ENCODE measurements at regions not wholly inside any gene's neighbourhood (a gene's known extent, or its start where the extent isn't known, plus 50 kb on each side); places are given as distances from the start of the nearest gene placed in this dataset.

- H3K4me3 ChIP-seq (ENCODE audit: extremely low read depth, insufficient read depth, low read length, poor library complexity, severe bottlenecking): no peak overlapping the region
- 67 to 98% methylated on average over 1 to 5 of the region's 5 CpGs for WGBS, 2 experiments (ENCODE audit: insufficient coverage in 2 of 2)
- no peak overlapping the region for H3K27ac ChIP-seq (ENCODE audit: low read depth, low read length, severe bottlenecking)
- no peaks in the 10 kb centered on the region for H3K36me3 ChIP-seq (ENCODE audit: control insufficient read depth, insufficient read depth, low read length)
- H3K4me1 ChIP-seq (ENCODE audit: control insufficient read depth, insufficient read depth, low read length, poor library complexity, severe bottlenecking): no peaks in the 10 kb centered on the region
- no peaks in the 10 kb centered on the region for H3K9me3 ChIP-seq (ENCODE audit: control insufficient read depth, low read length)
Observed at GRCh38 chr15:58344213-58345070, 87.3 kb upstream of the LIPC start.

GRCh38 chr15:58346361-58346760, 85.4 kb upstream of the LIPC start:
- 73 to 79% methylated on average over 2 to 3 of the region's 3 CpGs for whole genome bisulfite sequencing, 2 experiments (ENCODE audit: insufficient coverage in 2 of 2)
- H3K4me3 ChIP-seq (ENCODE audit: extremely low read depth, insufficient read depth, low read length, poor library complexity, severe bottlenecking): no peak overlapping the region
- no peak overlapping the region for H3K27ac ChIP-seq (ENCODE audit: low read depth, low read length, severe bottlenecking)
- no peaks in the 10 kb centered on the region for H3K36me3 ChIP-seq (ENCODE audit: control insufficient read depth, insufficient read depth, low read length)
- no peaks in the 10 kb centered on the region for H3K9me3 ChIP-seq (ENCODE audit: control insufficient read depth, low read length)
- no peaks in the 10 kb centered on the region for H3K4me1 ChIP-seq (ENCODE audit: control insufficient read depth, insufficient read depth, low read length, poor library complexity, severe bottlenecking)

- H3K36me3 ChIP-seq (ENCODE audit: control insufficient read depth, insufficient read depth, low read length): no peaks in the 10 kb centered on the region
- H3K27ac ChIP-seq (ENCODE audit: low read depth, low read length, severe bottlenecking): no peak overlapping the region
- no peaks in the 10 kb centered on the region for H3K9me3 ChIP-seq (ENCODE audit: control insufficient read depth, low read length)
- H3K4me3 ChIP-seq (ENCODE audit: extremely low read depth, insufficient read depth, low read length, poor library complexity, severe bottlenecking): no peak overlapping the region
- WGBS, 2 experiments (ENCODE audit: insufficient coverage in 2 of 2): 67 to 71% methylated on average over 1 of the region's 1 CpG
- no peaks in the 10 kb centered on the region for H3K4me1 ChIP-seq (ENCODE audit: control insufficient read depth, insufficient read depth, low read length, poor library complexity, severe bottlenecking)
Observed at GRCh38 chr15:58348095-58348812, 83.5 kb upstream of the LIPC start.

GRCh38 chr15:58352026-58352929, 79.5 kb upstream of the LIPC start:
- no peaks in the 10 kb centered on the region for H3K9me3 ChIP-seq (ENCODE audit: control insufficient read depth, low read length)
- H3K27ac ChIP-seq (ENCODE audit: low read depth, low read length, severe bottlenecking): no peak overlapping the region
- no peak overlapping the region for H3K4me3 ChIP-seq (ENCODE audit: extremely low read depth, insufficient read depth, low read length, poor library complexity, severe bottlenecking)
- 100% methylated on average over 2 to 3 of the region's 5 CpGs for WGBS, 2 experiments (ENCODE audit: insufficient coverage in 2 of 2)
- peaks cover 5% of the 10 kb centered on the region for H3K4me1 ChIP-seq (ENCODE audit: control insufficient read depth, insufficient read depth, low read length, poor library complexity, severe bottlenecking)
- no peaks in the 10 kb centered on the region for H3K36me3 ChIP-seq (ENCODE audit: control insufficient read depth, insufficient read depth, low read length)

GRCh38 chr15:58355382-58355971, 76.3 kb upstream of the LIPC start:
- Histone ChIP-seq H3K9me3 (ENCODE audit: control insufficient read depth, low read length) (no peaks in the 10 kb centered on the region), H3K36me3 (ENCODE audit: control insufficient read depth, insufficient read depth, low read length) (no peaks in the 10 kb centered on the region), H3K4me1 (ENCODE audit: control insufficient read depth, insufficient read depth, low read length, poor library complexity, severe bottlenecking) (peaks cover 12% of the 10 kb centered on the region), H3K27ac (ENCODE audit: low read depth, low read length, severe bottlenecking) (no peak overlapping the region), H3K4me3 (ENCODE audit: extremely low read depth, insufficient read depth, low read length, poor library complexity, severe bottlenecking) (no peak overlapping the region)
- WGBS, 2 experiments (ENCODE audit: insufficient coverage in 2 of 2): 87 to 98% methylated on average over 5 to 6 of the region's 9 CpGs

GRCh38 chr15:58355973-58356372, 75.8 kb upstream of the LIPC start:
- Histone ChIP-seq H3K4me1 (ENCODE audit: control insufficient read depth, insufficient read depth, low read length, poor library complexity, severe bottlenecking) (peaks cover 12% of the 10 kb centered on the region), H3K36me3 (ENCODE audit: control insufficient read depth, insufficient read depth, low read length) (no peaks in the 10 kb centered on the region), H3K9me3 (ENCODE audit: control insufficient read depth, low read length) (no peaks in the 10 kb centered on the region), H3K4me3 (ENCODE audit: extremely low read depth, insufficient read depth, low read length, poor library complexity, severe bottlenecking) (no peak overlapping the region), H3K27ac (ENCODE audit: low read depth, low read length, severe bottlenecking) (no peak overlapping the region)
- WGBS, 2 experiments (ENCODE audit: insufficient coverage in 2 of 2): 75 to 81% methylated on average over 2 to 8 of the region's 10 CpGs

GRCh38 chr15:58357529-58358476, 74.0 kb upstream of the LIPC start:
- H3K4me3 ChIP-seq (ENCODE audit: extremely low read depth, insufficient read depth, low read length, poor library complexity, severe bottlenecking): no peak overlapping the region
- 75 to 78% methylated on average over 5 to 7 of the region's 9 CpGs for WGBS, 2 experiments (ENCODE audit: insufficient coverage in 2 of 2)
- peaks cover 12% of the 10 kb centered on the region for H3K4me1 ChIP-seq (ENCODE audit: control insufficient read depth, insufficient read depth, low read length, poor library complexity, severe bottlenecking)
- H3K9me3 ChIP-seq (ENCODE audit: control insufficient read depth, low read length): no peaks in the 10 kb centered on the region
- no peak overlapping the region for H3K27ac ChIP-seq (ENCODE audit: low read depth, low read length, severe bottlenecking)
- no peaks in the 10 kb centered on the region for H3K36me3 ChIP-seq (ENCODE audit: control insufficient read depth, insufficient read depth, low read length)

- no peak overlapping the region for H3K27ac ChIP-seq (ENCODE audit: low read depth, low read length, severe bottlenecking)
- no peaks in the 10 kb centered on the region for H3K36me3 ChIP-seq (ENCODE audit: control insufficient read depth, insufficient read depth, low read length)
- 91 to 94% methylated on average over 2 to 3 of the region's 4 CpGs for WGBS, 2 experiments (ENCODE audit: insufficient coverage in 2 of 2)
Observed at GRCh38 chr15:58360421-58361090, 71.2 kb upstream of the LIPC start.

GRCh38 chr15:58361273-58361759, 70.5 kb upstream of the LIPC start:
- Histone ChIP-seq H3K4me1 (ENCODE audit: control insufficient read depth, insufficient read depth, low read length, poor library complexity, severe bottlenecking) (peaks cover 12% of the 10 kb centered on the region), H3K36me3 (ENCODE audit: control insufficient read depth, insufficient read depth, low read length) (no peaks in the 10 kb centered on the region), H3K27ac (ENCODE audit: low read depth, low read length, severe bottlenecking) (no peak overlapping the region), H3K4me3 (ENCODE audit: extremely low read depth, insufficient read depth, low read length, poor library complexity, severe bottlenecking) (no peak overlapping the region), H3K9me3 (ENCODE audit: control insufficient read depth, low read length) (no peaks in the 10 kb centered on the region)
- 100% methylated on average over 4 to 5 of the region's 5 CpGs for WGBS, 2 experiments (ENCODE audit: insufficient coverage in 2 of 2)

More at GRCh38 chr15:58360421-58361090, 71.2 kb upstream of the LIPC start:
- no peak overlapping the region for H3K4me3 ChIP-seq (ENCODE audit: extremely low read depth, insufficient read depth, low read length, poor library complexity, severe bottlenecking)
- no peaks in the 10 kb centered on the region for H3K9me3 ChIP-seq (ENCODE audit: control insufficient read depth, low read length)
- peaks cover 12% of the 10 kb centered on the region for H3K4me1 ChIP-seq (ENCODE audit: control insufficient read depth, insufficient read depth, low read length, poor library complexity, severe bottlenecking)

Measured in mesodermal cell (in vitro differentiated cells).